Activated T-cell treated with anti-CD3 and anti-CD28 coated beads, Interleukin-2, amount 50 U/mL, for 48 hours (primary cell): ENCODE measurements at regions not wholly inside any gene's neighbourhood (a gene's known extent, or its start where the extent isn't known, plus 50 kb on each side); places are given as distances from the start of the nearest gene placed in this dataset.
"Not testable (repeated sequence)": the region's sequence is repeated elsewhere in the genome, so short reads cannot be mapped to it uniquely, and the experiment has no call there.

Experiments used
- DNase-seq, 2 experiments: peaks; one replicate each; pipeline ENCODE4 v3.0.0-alpha.2; 2020

- DNase-seq = no peak
Measured at GRCh38 chr14:106230071-106230470, 703.7 kb downstream of the TMEM121 start.

- not testable (repeated sequence) for DNase-seq
Measured at GRCh38 chr14:106233191-106233590, 706.8 kb downstream of the TMEM121 start.

DNA sequence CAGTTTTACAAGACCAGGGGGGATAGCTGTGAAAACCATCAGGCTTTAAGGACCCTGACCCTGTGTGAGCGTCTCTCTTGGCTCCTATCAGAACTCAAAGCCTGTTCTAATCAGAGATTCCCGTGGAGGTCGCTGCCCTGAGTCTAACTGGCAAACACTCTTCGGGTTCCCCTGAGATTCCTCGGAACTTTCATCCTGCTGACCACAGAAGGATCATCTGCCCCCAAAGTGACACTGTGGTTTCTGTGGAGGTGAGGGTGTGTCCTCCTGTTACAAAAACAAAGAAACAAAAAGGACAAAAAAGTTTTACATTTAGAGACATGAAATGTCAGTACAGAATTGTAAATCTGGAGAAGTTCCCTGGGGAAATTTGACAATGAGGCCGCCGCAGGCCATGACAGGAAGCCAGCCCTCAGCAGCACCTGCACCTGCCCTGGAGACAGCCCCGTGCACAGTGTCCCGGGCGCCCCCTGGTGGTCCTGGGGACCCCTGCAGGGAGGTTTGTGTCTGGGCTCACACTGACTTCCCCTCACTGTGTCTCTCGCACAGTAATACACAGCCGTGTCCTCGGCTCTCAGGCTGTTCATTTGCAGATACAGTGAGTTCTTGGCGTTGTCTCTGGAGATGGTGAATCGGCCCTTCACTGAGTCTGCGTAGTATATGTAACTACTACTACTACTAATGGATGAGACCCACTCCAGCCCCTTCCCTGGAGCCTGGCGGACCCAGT is 708.3 kb downstream of the TMEM121 start:
- DNase-seq = peak in 1 of 2 experiments; percentile 46

DNA sequence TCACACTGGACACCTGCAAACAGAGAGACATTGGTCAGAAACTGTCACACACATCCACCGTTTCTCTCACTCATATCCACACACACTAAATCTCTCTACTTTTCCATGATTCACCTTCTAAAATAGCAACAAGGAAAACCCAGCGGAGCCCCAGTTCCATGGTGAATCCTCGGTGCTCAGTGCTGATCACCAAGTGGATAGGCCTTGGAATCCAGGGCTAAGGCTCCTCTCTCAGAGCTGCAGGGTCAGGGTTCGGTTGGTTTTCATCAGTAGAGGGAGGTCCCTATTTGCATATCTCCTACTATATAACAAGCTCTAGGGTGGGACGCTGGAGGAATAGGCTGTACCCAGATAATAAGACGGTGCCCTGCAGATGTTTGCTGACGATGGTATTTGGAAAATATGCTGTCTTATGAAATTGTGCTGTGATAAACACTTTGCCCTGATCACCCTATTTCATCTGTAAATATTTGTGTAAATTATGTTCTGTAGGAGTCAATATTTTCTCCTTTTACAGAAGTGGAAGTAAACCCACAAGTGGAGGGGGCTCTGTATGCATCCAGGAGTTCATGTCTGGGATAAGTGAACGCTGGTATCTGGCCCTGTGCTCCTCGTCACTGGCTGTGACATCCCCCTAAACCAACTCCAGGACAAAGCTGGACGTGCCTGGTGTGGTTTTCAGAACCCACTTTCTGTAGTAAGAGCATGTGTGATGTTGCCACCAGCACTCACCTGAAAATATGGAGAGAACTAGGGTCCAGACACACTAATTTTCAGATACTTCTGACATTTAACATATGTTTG is 709.2 kb downstream of the TMEM121 start:
- DNase-seq = no peak

DNA sequence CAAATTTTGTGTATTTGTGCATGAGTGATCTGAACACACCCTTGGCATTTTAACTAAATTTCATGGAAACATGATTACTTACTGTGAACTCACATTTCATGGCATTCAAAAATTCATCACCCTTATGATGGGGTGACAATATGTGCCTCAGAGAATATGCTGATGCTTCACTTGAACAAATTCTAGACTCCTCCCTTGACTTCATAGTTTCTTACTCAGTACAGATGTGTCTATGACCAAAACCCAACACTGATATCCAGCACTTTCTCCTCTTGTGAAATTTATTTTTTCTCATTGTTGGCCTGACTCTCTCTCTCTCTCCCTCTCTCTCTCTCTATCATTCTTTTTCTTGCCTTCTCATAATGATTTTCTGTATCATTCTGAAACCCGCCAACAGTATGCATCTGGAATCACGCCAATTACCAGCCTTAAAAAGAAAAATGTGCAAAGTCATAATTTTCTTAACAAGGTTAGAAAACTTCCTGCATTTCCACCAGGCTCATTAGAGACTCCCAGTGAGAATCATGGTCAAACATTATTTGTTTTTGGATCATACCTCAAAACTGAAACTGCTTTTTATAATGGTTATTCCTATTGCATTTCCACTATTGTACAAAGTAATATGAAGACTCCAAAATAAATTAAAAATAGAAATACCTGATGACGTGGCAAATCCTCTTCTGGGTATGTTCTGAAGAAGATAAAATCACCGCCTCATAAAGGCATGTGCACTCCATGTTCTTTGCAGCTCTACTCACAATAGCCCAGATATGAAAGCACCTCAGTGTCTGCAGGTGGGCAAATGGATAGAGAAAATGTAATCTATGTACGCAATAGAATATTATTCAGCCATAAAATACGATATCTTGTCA is 722.2 kb downstream of the TMEM121 start:
- no peak for DNase-seq

- DNase-seq = not testable (repeated sequence)
Measured at GRCh38 chr14:106253995-106254394, 727.6 kb downstream of the TMEM121 start.

GRCh38 chr14:106257569-106257994 is 731.2 kb downstream of the TMEM121 start:
- peak; percentile 89 to 92 for DNase-seq

DNA sequence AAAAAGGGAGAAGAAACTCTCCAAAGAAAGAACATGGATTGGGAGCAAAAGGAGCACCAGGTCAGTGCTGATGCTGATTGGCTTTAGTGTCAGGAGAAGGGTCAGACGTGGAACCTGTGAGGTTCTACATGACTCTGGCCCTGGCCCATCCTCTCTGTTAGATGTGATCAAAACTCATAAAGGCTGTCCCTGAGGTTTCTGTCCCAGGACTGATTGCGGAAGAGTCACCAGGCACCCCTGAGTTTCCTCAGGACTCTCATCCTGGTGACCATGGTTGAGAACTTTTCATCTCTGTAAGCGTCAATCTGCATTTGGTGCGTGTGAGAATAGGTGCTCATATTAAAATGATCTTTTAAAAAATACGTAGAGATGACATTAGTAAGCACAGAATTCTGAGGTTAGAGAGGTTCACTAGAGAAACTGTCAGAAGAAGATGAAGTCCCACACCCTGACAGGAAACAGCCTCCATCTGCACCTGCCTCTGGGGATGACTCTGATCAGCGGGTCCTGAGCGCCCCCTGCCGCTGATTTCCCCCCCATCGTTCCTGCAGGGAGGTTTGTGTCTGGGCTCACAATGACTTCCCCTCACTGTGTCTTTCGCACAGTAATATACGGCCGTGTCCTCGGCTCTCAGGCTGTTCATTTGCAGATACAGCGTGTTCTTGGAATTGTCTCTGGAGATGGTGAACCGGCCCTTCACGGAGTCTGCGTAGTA is 741.8 kb downstream of the TMEM121 start:
- DNase-seq = peak; percentile 87 to 88

- no peak for DNase-seq
Measured at GRCh38 chr14:106269029-106269428, 742.6 kb downstream of the TMEM121 start.

DNA sequence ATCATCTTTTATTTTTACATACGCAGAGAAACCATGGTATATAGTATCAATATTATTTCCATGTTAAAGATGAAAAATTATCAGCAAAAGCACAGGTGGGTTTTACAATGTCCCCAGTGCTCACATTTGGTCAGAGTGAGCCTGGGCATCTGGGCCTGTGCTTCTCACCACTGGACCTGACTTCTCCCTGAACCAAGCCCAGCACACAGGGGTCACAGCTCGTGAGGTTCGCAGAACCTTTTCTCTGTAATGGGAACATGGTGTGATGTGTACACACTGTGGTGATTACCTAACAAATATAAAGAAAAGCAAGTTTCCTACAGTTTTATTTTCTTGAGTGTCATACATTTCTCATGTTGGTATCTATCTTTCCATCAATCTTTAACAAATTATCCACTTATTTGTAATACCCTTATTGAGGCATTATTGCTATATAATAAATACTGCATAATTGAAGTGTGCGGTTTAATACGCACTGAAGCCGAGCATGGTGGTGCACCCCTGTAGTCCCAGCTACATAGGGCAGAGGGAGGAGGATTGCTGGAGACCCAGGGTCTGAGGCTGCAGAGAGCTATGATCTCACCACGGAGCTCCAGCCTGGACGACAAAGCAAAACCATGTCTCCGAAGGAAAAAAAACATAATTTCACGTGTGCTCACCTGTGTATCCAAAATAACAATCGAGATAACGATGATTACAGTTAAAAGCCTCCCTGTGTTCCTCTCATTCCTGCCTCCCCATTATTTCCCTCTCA is 743.2 kb downstream of the TMEM121 start:
- DNase-seq = no peak

- DNase-seq = not testable (repeated sequence)
Measured at GRCh38 chr14:106270476-106271121, 744.2 kb downstream of the TMEM121 start.

DNA sequence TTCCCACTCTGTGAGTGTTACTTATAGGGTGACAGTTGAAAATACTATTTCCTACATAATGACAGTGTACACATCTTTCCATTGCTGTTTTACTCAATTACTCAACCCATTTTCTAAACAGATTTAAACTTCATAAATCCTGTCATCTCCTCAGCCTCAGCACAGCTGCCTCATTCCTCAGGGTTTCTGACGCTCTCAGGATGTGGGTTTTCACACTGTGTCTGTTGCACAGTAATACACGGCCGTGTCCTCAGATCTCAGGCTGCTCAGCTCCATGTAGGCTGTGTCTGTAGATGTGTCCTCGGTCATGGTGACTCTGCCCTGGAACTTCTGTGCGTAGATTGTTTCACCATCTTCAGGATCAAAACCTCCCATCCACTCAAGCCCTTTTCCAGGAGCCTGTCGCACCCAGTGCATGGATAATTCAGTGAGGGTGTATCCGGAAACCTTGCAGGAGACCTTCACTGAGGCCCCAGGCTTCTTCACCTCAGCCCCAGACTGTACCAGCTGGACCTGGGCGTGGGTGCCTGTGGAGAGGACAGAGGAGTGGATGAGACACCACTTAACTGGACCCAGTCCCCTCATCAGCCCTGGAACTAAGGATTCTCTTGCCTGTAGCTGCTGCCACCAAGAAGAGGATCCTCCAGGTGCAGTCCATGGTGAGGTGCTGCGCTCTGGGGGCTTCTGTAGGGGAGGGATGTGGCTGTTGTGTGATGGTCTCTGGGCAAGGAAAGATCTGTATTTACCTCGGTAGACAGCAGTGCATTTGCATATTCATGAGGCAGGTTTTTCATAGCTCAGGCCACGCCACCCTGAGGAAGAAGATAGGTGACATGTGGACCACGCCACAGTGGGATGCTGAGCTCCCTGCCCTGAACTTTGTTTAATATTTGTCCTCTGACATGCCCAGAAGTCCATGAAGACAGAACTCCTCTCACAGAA is 750.2 kb downstream of the TMEM121 start:
- peak; percentile 39 to 44 for DNase-seq

- peak; percentile 53 to 56 for DNase-seq
Measured at GRCh38 chr14:106277503-106277902, 751.1 kb downstream of the TMEM121 start.

- no peak for DNase-seq
Measured at GRCh38 chr14:106280876-106281275, 754.5 kb downstream of the TMEM121 start.

GRCh38 chr14:106286697-106287290 is 760.4 kb downstream of the TMEM121 start:
- DNase-seq = peak; percentile 45 to 54

DNA sequence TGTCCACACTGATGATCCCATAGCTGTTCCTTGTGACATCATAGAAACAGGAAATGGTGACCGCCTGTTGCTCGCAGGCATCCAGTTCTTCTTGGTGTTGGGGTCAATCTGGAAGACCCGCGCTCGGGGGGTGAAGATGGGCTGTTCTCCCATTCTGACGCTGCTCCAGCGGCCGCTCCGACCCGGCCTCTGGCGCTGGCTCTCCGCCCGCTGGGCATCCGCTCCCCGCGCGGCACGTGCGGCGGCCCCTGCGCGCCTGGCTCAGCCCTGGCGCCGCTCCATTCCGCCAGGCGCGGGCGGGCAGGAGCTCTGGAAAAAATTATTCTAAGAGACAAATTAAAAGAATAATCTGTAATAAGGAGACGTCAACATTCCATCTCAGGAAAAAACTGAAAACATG is 761.1 kb downstream of the TMEM121 start:
- no peak for DNase-seq

DNA sequence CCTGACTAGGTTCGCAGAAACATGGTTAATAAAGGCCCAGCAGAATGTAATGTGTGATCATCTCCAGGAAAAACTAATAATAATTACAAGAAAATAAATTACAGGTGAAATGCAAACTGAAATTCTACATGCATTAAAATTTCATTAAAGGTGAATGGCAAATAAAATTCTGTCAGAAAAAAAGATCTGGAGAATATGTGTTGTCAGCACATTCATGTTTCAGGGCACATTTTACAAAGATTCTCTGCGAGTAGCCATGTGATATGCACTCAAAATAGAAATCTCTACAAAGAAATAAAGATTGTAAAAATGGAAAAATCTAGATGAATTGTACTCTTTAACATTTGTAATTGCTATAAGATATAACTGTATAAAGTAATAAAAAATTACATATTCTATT is 765.2 kb downstream of the TMEM121 start:
- no peak for DNase-seq

DNA sequence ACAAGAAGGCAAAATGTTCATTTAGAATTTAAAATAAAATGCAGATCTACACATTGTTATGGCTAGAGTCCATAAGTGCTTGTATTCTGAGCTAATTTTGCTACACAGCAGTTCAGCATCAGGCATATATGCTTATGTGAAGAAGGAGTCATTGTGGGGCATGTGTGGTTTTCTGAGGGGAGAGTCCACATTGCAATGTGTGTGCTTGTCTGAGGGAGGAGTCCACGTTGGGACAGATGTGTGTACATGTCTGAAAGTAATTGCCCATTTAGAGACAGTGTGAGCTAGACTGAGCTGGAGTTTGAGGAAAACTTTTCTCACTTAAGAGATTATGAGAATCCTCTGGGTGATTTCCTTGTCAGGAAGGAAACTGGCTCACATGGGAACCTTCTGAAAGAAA is 767.9 kb downstream of the TMEM121 start:
- no peak for DNase-seq

DNA sequence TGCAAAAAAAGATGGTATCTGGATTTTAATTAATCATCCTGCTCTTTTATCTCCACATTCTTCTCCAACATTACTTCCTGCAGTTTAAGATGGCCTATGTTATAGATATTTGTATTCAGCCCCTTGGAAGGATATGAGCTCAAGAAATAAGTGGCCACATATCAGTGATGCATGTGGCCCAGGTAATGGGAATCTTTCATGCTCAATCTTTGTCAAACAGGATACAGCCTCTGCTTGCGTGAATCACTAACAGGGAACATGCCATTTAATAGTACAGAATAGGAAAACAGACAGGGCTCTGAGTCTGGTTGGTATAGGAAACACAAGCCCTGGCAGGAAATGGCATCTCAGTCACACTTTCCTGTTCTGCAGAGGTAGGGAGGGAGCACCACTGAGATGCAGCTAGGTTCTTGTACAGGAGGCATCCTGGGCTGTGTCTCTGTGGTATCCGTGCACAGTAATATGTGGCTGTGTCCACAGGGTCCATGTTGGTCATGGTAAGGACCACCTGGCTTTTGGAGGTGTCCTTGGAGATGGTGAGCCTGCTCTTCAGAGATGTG is 774.6 kb downstream of the TMEM121 start:
- not testable (repeated sequence) for DNase-seq
